Thoracic aorta (tissue), 2 donors: ENCODE measurements at regions not wholly inside any gene's neighbourhood (a gene's known extent, or its start where the extent isn't known, plus 50 kb on each side); places are given as distances from the start of the nearest gene placed in this dataset.

ENCODE experiments used
- ATAC-seq: fragments of 150-250 bp; one replicate; pipeline ENCODE4 v1.8.0; 2017; ENCODE audit warnings: low read depth; ENCODE audit not compliant: insufficient number of reproducible peaks, low FRiP score
- DNase-seq: peaks from one replicate; pipeline ENCODE4 v3.0.0-alpha.2; 2020; ENCODE audit warnings: low spot score
- H3K27ac ChIP-seq, 2 donors: fragments of 200-600 bp; sonication (generic); 1 replicate in 1 of 2; 2 replicates in 1 of 2; pipeline ENCODE4 v1.5.1; 2016; ENCODE audit warnings: mild to moderate bottlenecking in 2 of 2, moderate library complexity in 2 of 2
- H3K27me3 ChIP-seq: fragments of 200-600 bp; sonication (generic); replicated peaks from 2 replicates; pipeline ENCODE4 v1.6.0; 2016; ENCODE audit warnings: mild to moderate bottlenecking; ENCODE audit not compliant: insufficient read depth
- H3K36me3 ChIP-seq: fragments of 200-600 bp; sonication (generic); one replicate; pipeline ENCODE4 v1.5.1; 2016
- H3K4me1 ChIP-seq, 2 donors: fragments of 200-600 bp; sonication (generic); 1 replicate in 1 of 2; 2 replicates in 1 of 2; pipeline versions ENCODE4 v1.5.1 to v1.6.0; 2016; ENCODE audit warnings: low read depth in 2 of 2, mild to moderate bottlenecking in 1 of 2; ENCODE audit not compliant: control insufficient read depth in 1 of 2
- H3K4me3 ChIP-seq: fragments of 200-600 bp; sonication (generic); 2 replicates; pipeline ENCODE4 v1.5.1; 2016; ENCODE audit warnings: mild to moderate bottlenecking
- H3K9me3 ChIP-seq: fragments of 200-600 bp; sonication (generic); 2 replicates; pipeline ENCODE4 v1.5.1; 2016
- CTCF ChIP-seq: fragments of 200-600 bp; sonication (generic); IDR thresholded peaks from one replicate; pipeline ENCODE4 v1.5.1; 2019; ENCODE audit warnings: antibody characterized with exemption

- Histone ChIP-seq H3K4me1 (peaks cover 0 to 28% of the 10 kb centered on the region in 2 donors), H3K4me3 (no peak overlapping the region), H3K27ac (no peak overlapping the region), H3K36me3 (no peaks in the 10 kb centered on the region), H3K9me3 (no peaks in the 10 kb centered on the region), H3K27me3 (no peaks in the 10 kb centered on the region)
- no peak for TF ChIP-seq CTCF
- DNase-seq (no peak), ATAC-seq (no peak)
These were observed 167.4 kb upstream of the LDB2 start for GRCh38 chr4:17065821-17066220.

- no peak overlapping the region for H3K27ac ChIP-seq
- DNase-seq (no peak), ATAC-seq (no peak)
- peaks cover 0 to 28% of the 10 kb centered on the region in 2 donors for H3K4me1 ChIP-seq
- no peak for TF ChIP-seq CTCF
- no peaks in the 10 kb centered on the region for H3K27me3 ChIP-seq
- no peaks in the 10 kb centered on the region for H3K9me3 ChIP-seq
- H3K4me3 ChIP-seq = no peak overlapping the region
- no peaks in the 10 kb centered on the region for H3K36me3 ChIP-seq
These were observed 166.5 kb upstream of the LDB2 start for GRCh38 chr4:17064959-17065358.

- no peak for DNase-seq
These were observed 165.4 kb upstream of the LDB2 start for GRCh38 chr4:17063888-17064287.

DNA sequence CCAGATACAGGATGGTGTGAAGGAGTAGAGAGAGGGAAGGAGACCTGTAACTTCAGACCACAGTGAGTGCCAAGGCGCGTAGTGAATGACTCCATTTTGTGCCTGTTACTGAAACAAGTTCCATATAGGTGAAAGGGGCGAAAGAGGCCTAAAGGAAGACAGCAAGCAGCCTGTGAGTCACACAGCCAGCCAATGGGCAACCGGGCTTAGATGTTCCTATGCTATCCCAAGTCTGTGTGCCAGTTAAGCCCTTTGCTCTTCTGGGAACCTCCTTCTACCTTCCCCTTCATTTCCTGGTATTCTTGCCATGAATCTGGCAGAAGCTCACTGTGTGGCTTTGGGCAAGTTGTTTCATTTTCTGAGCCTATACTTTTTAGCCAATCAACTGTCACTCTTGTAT, 161.8 kb upstream of the LDB2 start:
- TF ChIP-seq CTCF = no peak
- no peak for DNase-seq
- Histone ChIP-seq H3K27ac (no peak overlapping the region), H3K27me3 (no peaks in the 10 kb centered on the region), H3K4me3 (no peak overlapping the region), H3K9me3 (no peaks in the 10 kb centered on the region), H3K36me3 (no peaks in the 10 kb centered on the region), H3K4me1 (peaks cover 3 to 22% of the 10 kb centered on the region in 2 donors)
- ATAC-seq = no peak

More at GRCh38 chr4:17063888-17064287, 165.4 kb upstream of the LDB2 start:
- Histone ChIP-seq H3K27me3 (no peaks in the 10 kb centered on the region), H3K4me1 (peaks cover 3 to 28% of the 10 kb centered on the region in 2 donors), H3K9me3 (no peaks in the 10 kb centered on the region), H3K27ac (no peak overlapping the region), H3K36me3 (no peaks in the 10 kb centered on the region), H3K4me3 (no peak overlapping the region)
- TF ChIP-seq CTCF = no peak
- ATAC-seq = no peak

- no peak for DNase-seq
- no peak for TF ChIP-seq CTCF
- Histone ChIP-seq H3K9me3 (no peaks in the 10 kb centered on the region), H3K36me3 (no peaks in the 10 kb centered on the region), H3K27me3 (no peaks in the 10 kb centered on the region), H3K4me3 (peak overlapping the region; percentile 9), H3K4me1 (peaks cover 3 to 19% of the 10 kb centered on the region in 2 donors), H3K27ac (no peak overlapping the region)
- no peak for ATAC-seq
These were observed 160.7 kb upstream of the LDB2 start for GRCh38 chr4:17058916-17059741.
